NCI-H345 treated with DMSO at 0.1 percent for 48 hours (cell line): ENCODE measurements at regions not wholly inside any gene's neighbourhood (a gene's known extent, or its start where the extent isn't known, plus 50 kb on each side); places are given as distances from the start of the nearest gene placed in this dataset.
A peak's percentile ranks its signal among the peaks of the same experiment; 100 is the strongest.

Experiments used
- DNase-seq: peaks from one replicate; lab custom pipeline; 2025; ENCODE audit not compliant: unreplicated experiment; lab: John Stamatoyannopoulos, UW

DNA sequence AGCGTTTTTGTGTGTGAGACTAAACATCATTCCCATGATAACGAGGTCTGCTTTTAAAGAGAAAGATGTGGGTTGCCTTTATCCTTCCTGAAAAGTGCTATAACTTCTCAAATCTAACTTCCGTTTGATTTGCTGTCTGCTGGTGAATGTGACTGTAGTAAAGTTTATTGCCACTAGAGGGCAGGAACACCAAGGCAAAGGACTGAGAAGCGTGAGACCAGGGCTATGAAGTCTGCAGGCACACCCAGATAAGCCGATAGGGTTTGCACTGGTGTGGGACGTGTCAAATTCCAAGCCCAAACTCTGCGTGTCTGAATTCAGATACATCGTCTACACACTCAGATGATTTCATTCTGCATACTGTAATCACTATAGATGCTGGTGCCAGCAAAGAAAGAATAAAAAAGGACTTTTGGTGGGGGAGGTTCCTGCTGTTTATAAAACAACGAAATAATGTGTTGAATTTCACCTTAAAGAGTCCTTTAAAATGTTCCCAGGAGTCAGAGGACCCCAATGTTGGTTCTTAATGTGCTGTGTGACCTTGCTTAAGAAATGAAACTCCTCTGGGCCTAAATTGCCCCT, 87.2 kb downstream of the PTTG1 start:
- peak; percentile 86 for DNase-seq

DNA sequence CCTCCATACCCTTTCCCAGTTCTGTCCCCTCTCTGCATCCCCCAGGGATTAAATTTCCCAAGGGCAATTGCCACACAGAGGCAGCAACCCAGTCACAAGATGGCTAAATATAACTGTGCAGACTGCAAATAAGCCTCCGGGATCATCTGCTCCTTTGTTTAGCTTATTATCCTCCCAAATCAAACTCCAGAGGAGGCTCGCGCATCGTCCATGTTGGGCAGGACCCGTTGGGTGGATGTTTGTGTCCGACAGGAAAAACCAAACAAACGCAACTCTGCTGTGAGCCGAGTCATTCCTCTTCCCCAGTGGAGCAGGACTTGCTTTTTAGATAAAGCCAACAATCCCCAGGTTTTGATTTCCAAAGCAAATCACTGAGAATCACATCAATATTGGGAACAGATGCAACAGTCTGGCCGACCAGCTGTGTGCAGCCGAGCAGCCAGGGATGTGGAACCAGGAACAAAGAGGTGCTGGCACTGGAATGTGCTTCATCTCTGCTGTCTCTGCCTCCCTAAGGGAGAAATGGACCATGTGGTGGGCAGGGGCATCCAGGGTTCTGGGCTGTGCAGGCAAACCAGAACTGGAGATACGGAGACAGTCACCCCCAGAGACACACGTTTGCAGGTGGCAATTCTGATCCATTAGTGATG, 89.8 kb downstream of the PTTG1 start:
- DNase-seq, result no peak
